ENCODE measurements at regions not wholly inside any gene's neighbourhood (a gene's known extent, or its start where the extent isn't known, plus 50 kb on each side); places are given as distances from the start of the nearest gene placed in this dataset.

DNA sequence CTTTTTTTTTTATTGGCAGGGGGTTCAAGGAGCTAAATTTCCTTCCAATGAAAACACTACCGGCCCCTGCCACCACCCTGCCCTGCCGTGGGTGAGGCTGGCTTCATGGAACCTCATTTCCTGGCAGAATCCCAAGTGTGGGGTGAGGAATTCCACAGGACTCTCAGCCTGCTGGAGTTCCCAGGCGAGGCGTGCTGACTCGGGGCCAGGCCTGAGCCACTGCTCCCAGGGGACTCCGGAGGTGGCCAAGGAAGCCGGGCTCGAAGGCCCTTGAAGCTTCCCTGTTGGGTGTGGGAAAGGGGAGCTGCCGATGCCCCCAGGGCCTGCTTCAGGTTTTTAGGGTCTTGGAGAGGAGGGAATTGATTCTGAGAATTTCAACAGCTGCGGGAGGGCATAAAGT is 95.3 kb upstream of the ACTRT2 start (continued):
- no peak for TF ChIP-seq CHD7 (IDR thresholded peaks at IDR 0.05; ENCODE audit: insufficient replicate concordance, low read length)
- no peak for TF ChIP-seq MAFK (IDR thresholded peaks at IDR 0.05; ENCODE audit: low read depth, low read length)
- TF ChIP-seq SP4 (IDR thresholded peaks at IDR 0.05; ENCODE audit: low read length) = no peak
- TF ChIP-seq HDAC2 (IDR thresholded peaks at IDR 0.05; ENCODE audit: borderline replicate concordance in 1 of 2, low read depth in 2 of 2, low read length in 2 of 2) = no peak
- no peak for TF ChIP-seq RXRA (IDR thresholded peaks at IDR 0.05; ENCODE audit: insufficient read depth, low read depth, low read length)
- TF ChIP-seq USF2 (IDR thresholded peaks at IDR 0.05; ENCODE audit: low read length) = no peak
